GM23338 (cell line): ENCODE measurements at regions not wholly inside any gene's neighbourhood (a gene's known extent, or its start where the extent isn't known, plus 50 kb on each side); places are given as distances from the start of the nearest gene placed in this dataset.

Experiments used
- ATAC-seq: fragments of 200-7000 bp; cut with Tn5 transposase; 3 replicates; pipeline ENCODE4 v1.9.1; 2020
- DNase-seq: peaks from one replicate; pipeline ENCODE4 v3.0.0-alpha.2; 2015; ENCODE audit warnings: low spot score
- H2AFZ ChIP-seq: fragments of 200-600 bp; sonication (generic); 2 replicates; pipeline ENCODE4 v1.8.0; 2016; ENCODE audit warnings: antibody characterized with exemption, mild to moderate bottlenecking, moderate library complexity
- H3F3A ChIP-seq: fragments of 200-600 bp; sonication (generic); replicated peaks from 2 replicates; pipeline ENCODE4 v1.8.0; 2017; ENCODE audit warnings: antibody characterized with exemption, mixed run types, low read depth
- H3K27ac ChIP-seq: fragments of 200-600 bp; sonication (generic); 2 replicates; pipeline ENCODE4 v1.6.1; 2016; ENCODE audit warnings: low read depth
- H3K27me3 ChIP-seq: fragments of 200-600 bp; sonication (generic); 2 replicates; pipeline ENCODE4 v1.8.0; 2016; ENCODE audit warnings: mild to moderate bottlenecking, mixed run types, moderate library complexity; ENCODE audit not compliant: insufficient read depth
- H3K36me3 ChIP-seq: fragments of 200-600 bp; sonication (generic); 2 replicates; pipeline ENCODE4 v1.8.0; 2016; ENCODE audit warnings: mild to moderate bottlenecking; ENCODE audit not compliant: insufficient read depth
- H3K4me1 ChIP-seq: fragments of 200-600 bp; sonication (generic); 2 replicates; pipeline ENCODE4 v1.8.0; 2016; ENCODE audit warnings: mild to moderate bottlenecking, moderate library complexity; ENCODE audit not compliant: insufficient read depth
- H3K4me2 ChIP-seq: fragments of 200-600 bp; sonication (generic); 2 replicates; pipeline ENCODE4 v1.7.1; 2017; ENCODE audit warnings: mixed run types
- H3K4me3 ChIP-seq: fragments of 200-600 bp; sonication (generic); 2 replicates; pipeline ENCODE4 v1.6.1; 2016; ENCODE audit warnings: mixed run types
- H3K79me2 ChIP-seq: fragments of 200-600 bp; sonication (generic); replicated peaks from 2 replicates; pipeline ENCODE4 v1.8.0; 2017; ENCODE audit warnings: mild to moderate bottlenecking; ENCODE audit not compliant: insufficient read depth
- H3K9me2 ChIP-seq: fragments of 200-600 bp; sonication (generic); 2 replicates; pipeline ENCODE4 v1.8.0; 2017; ENCODE audit not compliant: insufficient read depth
- H4K20me1 ChIP-seq: fragments of 200-600 bp; sonication (generic); replicated peaks from 2 replicates; pipeline ENCODE4 v1.8.0; 2017; ENCODE audit warnings: mild to moderate bottlenecking; ENCODE audit not compliant: insufficient read depth
- H3K27ac Mint-ChIP-seq: 2 replicates; pipeline ENCODE4 v1.8.0; 2020; ENCODE audit warnings: inconsistent platforms, mild to moderate bottlenecking, moderate library complexity, mixed read lengths
- H3K27me3 Mint-ChIP-seq: 3 replicates; pipeline ENCODE4 v1.8.0; 2022; ENCODE audit warnings: low read depth, mild to moderate bottlenecking, moderate library complexity, mixed read lengths, inconsistent platforms; ENCODE audit not compliant: insufficient read depth, poor library complexity
- H3K36me3 Mint-ChIP-seq: 3 replicates; pipeline ENCODE4 v1.8.0; 2021; ENCODE audit warnings: low read depth, mild to moderate bottlenecking, inconsistent platforms, moderate library complexity, mixed read lengths
- H3K4me1 Mint-ChIP-seq: 3 replicates; pipeline ENCODE4 v1.8.0; 2020; ENCODE audit warnings: mild to moderate bottlenecking, inconsistent platforms, mixed read lengths
- H3K4me3 Mint-ChIP-seq: 3 replicates; pipeline ENCODE4 v1.8.0; 2021; ENCODE audit warnings: moderate library complexity, mild to moderate bottlenecking, inconsistent platforms, mixed read lengths
- H3K9me3 Mint-ChIP-seq: 3 replicates; pipeline ENCODE4 v1.8.0; 2020; ENCODE audit warnings: moderate library complexity, mild to moderate bottlenecking, inconsistent platforms, mixed read lengths
- CREB1 ChIP-seq: fragments of 250-450 bp; sonication (Bioruptor Pico); IDR thresholded peaks from 2 replicates; pipeline ENCODE4 v1.5.0; 2020; ENCODE audit warnings: low read depth, mild to moderate bottlenecking, moderate library complexity
- CTCF ChIP-seq, 2 experiments: fragments of 200-600 bp in 1 of 2; sonication (generic) in 1 of 2; conservative IDR thresholded peaks; 2 replicates each; pipeline versions ENCODE4 v1.5.1 to v1.6.1; 2016 to 2017; ENCODE audit warnings: antibody characterized with exemption in 2 of 2, low read depth in 2 of 2, mild to moderate bottlenecking in 2 of 2, moderate library complexity in 1 of 2
- EZH2 ChIP-seq: fragments of 200-600 bp; sonication (generic); IDR thresholded peaks from one replicate; pipeline ENCODE4 v1.8.0; 2017; ENCODE audit warnings: antibody characterized with exemption, mild to moderate bottlenecking, low read depth; ENCODE audit not compliant: unreplicated experiment
- EZH2phosphoT487 ChIP-seq: fragments of 200-600 bp; sonication (generic); IDR thresholded peaks from one replicate; pipeline ENCODE4 v1.8.1; 2018; ENCODE audit warnings: antibody characterized with exemption; ENCODE audit not compliant: unreplicated experiment
- JUNB ChIP-seq: IDR thresholded peaks from one replicate; pipeline ENCODE4 v1.6.1; 2016; ENCODE audit warnings: antibody characterized with exemption; ENCODE audit not compliant: unreplicated experiment
- NANOG ChIP-seq: IDR thresholded peaks from 2 replicates; pipeline ENCODE4 v1.6.1; 2016; ENCODE audit warnings: antibody characterized with exemption, borderline replicate concordance
- REST ChIP-seq: IDR thresholded peaks from one replicate; pipeline ENCODE4 v1.6.1; 2018; ENCODE audit warnings: antibody characterized with exemption; ENCODE audit not compliant: unreplicated experiment
- ZNF114 ChIP-seq: fragments of 250-450 bp; sonication (Bioruptor Pico); IDR thresholded peaks from 2 replicates; pipeline ENCODE4 v1.5.0; 2020; ENCODE audit warnings: mild to moderate bottlenecking, moderate library complexity
- ZNF331 ChIP-seq: fragments of 250-450 bp; sonication (Bioruptor Pico); IDR thresholded peaks from 2 replicates; pipeline ENCODE4 v1.5.0; 2020; ENCODE audit warnings: low read depth, mild to moderate bottlenecking, moderate library complexity
- ZNF462 ChIP-seq: fragments of 250-450 bp; sonication (Bioruptor Pico); IDR thresholded peaks from 2 replicates; pipeline ENCODE4 v1.5.0; 2020; ENCODE audit warnings: mild to moderate bottlenecking, moderate library complexity

GRCh38 chr1:80044662-80045061 lies 1038.1 kb upstream of the ADGRL4 start (continued):
- TF ChIP-seq ZNF462 (CRISPR knock-in tag) = no peak

- H3K4me1 ChIP-seq = no peaks in the 10 kb centered on the region
- no peaks in the 10 kb centered on the region for H3K27me3 ChIP-seq
- no peak for DNase-seq
- H3K9me2 ChIP-seq = no peaks in the 10 kb centered on the region
- no peaks in the 10 kb centered on the region for H3K79me2 ChIP-seq
- no peaks in the 10 kb centered on the region for H3F3A ChIP-seq
- no peak overlapping the region for H3K4me3 ChIP-seq
- H3K4me1 Mint-ChIP-seq = no peaks in the 10 kb centered on the region
- ATAC-seq = no peak
- H3K9me3 Mint-ChIP-seq = no peaks in the 10 kb centered on the region; the same call in 2 of the 3 replicates
- H3K36me3 ChIP-seq = no peaks in the 10 kb centered on the region; the same call in 1 of the 2 replicates
- H3K4me2 ChIP-seq = no peak overlapping the region
- H3K4me3 Mint-ChIP-seq = no peak overlapping the region
- H2AFZ ChIP-seq = no peak overlapping the region
- H3K27me3 Mint-ChIP-seq = no peaks in the 10 kb centered on the region
- H3K27ac Mint-ChIP-seq = no peak overlapping the region
- H3K36me3 Mint-ChIP-seq = no peaks in the 10 kb centered on the region
- no peaks in the 10 kb centered on the region for H4K20me1 ChIP-seq
- H3K27ac ChIP-seq = no peak overlapping the region
- TF ChIP-seq NANOG = no peak
- no peak for TF ChIP-seq EZH2
- TF ChIP-seq ZNF331 (CRISPR knock-in tag) = no peak
- TF ChIP-seq JUNB = no peak
- no peak for TF ChIP-seq REST
- no peak for TF ChIP-seq EZH2phosphoT487
- TF ChIP-seq CTCF (conservative IDR thresholded peaks at IDR 0.05; ENCODE audit: low read depth in 2 of 2) = no peak
- TF ChIP-seq CREB1 (CRISPR knock-in tag) = no peak
- TF ChIP-seq ZNF114 (CRISPR knock-in tag) = no peak
Observed at GRCh38 chr1:80036690-80037432, 1030.3 kb upstream of the ADGRL4 start.
